HCT116 (cell line): ENCODE measurements at regions not wholly inside any gene's neighbourhood (a gene's known extent, or its start where the extent isn't known, plus 50 kb on each side); places are given as distances from the start of the nearest gene placed in this dataset.

ENCODE experiments used
- POLR2A ChIP-seq: IDR thresholded peaks from 2 replicates; pipeline ENCODE4 v1.7.0; 2011; ENCODE audit warnings: borderline replicate concordance; ENCODE audit not compliant: insufficient read depth, insufficient read length; ENCODE audit errors: extremely low read depth
- POLR2AphosphoS5 ChIP-seq: IDR thresholded peaks from 2 replicates; pipeline ENCODE4 v1.6.1; 2011; ENCODE audit warnings: mild to moderate bottlenecking, low read depth, low read length, moderate library complexity
- YY1 ChIP-seq: IDR thresholded peaks from 2 replicates; pipeline ENCODE4 v1.6.1; 2011; ENCODE audit warnings: low read length, low read depth, moderate library complexity, mild to moderate bottlenecking; ENCODE audit not compliant: insufficient replicate concordance; ENCODE audit errors: extremely low read depth
- TF ChIP-seq, protein P1 (sequence below), 3 experiments: fragments of 200-600 bp in 1 of 3; sonication (generic) in 1 of 3; IDR thresholded peaks in 2 of 3; conservative IDR thresholded peaks in 1 of 3; 2 replicates each; pipeline ENCODE4 v1.5.1; 2012 to 2017; ENCODE audit warnings: low read depth in 2 of 3, low read length in 2 of 3, antibody characterized with exemption in 1 of 3, borderline replicate concordance in 1 of 3, control low read depth in 1 of 3, mild to moderate bottlenecking in 1 of 3, mixed read lengths in 1 of 3, mixed run types in 1 of 3, moderate library complexity in 1 of 3; ENCODE audit not compliant: insufficient read depth in 1 of 3

- TF ChIP-seq, protein P1, sequence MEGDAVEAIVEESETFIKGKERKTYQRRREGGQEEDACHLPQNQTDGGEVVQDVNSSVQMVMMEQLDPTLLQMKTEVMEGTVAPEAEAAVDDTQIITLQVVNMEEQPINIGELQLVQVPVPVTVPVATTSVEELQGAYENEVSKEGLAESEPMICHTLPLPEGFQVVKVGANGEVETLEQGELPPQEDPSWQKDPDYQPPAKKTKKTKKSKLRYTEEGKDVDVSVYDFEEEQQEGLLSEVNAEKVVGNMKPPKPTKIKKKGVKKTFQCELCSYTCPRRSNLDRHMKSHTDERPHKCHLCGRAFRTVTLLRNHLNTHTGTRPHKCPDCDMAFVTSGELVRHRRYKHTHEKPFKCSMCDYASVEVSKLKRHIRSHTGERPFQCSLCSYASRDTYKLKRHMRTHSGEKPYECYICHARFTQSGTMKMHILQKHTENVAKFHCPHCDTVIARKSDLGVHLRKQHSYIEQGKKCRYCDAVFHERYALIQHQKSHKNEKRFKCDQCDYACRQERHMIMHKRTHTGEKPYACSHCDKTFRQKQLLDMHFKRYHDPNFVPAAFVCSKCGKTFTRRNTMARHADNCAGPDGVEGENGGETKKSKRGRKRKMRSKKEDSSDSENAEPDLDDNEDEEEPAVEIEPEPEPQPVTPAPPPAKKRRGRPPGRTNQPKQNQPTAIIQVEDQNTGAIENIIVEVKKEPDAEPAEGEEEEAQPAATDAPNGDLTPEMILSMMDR (IDR thresholded peaks at IDR 0.05 in 2 of 3, conservative IDR thresholded peaks at IDR 0.05 in 1 of 3; ENCODE audit: borderline replicate concordance in 1 of 3, insufficient read depth in 1 of 3, low read depth in 2 of 3, low read length in 2 of 3), result no peak
- TF ChIP-seq POLR2AphosphoS5 (no peak), POLR2A (no peak), YY1 (no peak)
Observed at GRCh38 chr6:74287441-74287840, 591.4 kb downstream of the CD109 start.
